ENCODE measurements at regions not wholly inside any gene's neighbourhood (a gene's known extent, or its start where the extent isn't known, plus 50 kb on each side); places are given as distances from the start of the nearest gene placed in this dataset.
"Not testable (repeated sequence)": the region's sequence is repeated elsewhere in the genome, so short reads cannot be mapped to it uniquely, and the experiment has no call there.

- DNase-seq: no peak
Observed at GRCh38 chr9:85142496-85142911, 473.0 kb downstream of the NTRK2 start.

GRCh38 chr9:85137696-85138095, 468.2 kb downstream of the NTRK2 start:
- no peak for DNase-seq

GRCh38 chr9:85136987-85137386, 467.5 kb downstream of the NTRK2 start:
- no peak for DNase-seq

DNA sequence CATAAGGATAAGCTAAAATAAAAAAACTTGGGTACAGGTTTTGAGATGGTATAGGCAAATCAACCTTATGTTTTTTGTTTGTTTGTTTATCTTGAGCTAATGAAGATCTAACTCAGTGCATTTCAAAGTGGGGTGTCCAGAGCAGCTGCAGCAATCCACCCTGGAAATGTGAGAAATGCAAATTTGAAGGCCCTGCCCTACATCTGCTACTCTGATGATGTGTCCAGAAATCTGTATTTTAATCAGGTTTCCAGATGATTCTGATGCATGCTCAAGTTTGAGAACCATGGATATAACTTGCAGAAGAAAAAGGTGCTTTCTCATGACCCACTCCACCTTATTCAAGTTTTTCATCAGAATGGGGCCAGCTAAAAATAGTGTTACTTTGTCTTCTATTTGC, 467.0 kb downstream of the NTRK2 start:
- no peak for DNase-seq

DNA sequence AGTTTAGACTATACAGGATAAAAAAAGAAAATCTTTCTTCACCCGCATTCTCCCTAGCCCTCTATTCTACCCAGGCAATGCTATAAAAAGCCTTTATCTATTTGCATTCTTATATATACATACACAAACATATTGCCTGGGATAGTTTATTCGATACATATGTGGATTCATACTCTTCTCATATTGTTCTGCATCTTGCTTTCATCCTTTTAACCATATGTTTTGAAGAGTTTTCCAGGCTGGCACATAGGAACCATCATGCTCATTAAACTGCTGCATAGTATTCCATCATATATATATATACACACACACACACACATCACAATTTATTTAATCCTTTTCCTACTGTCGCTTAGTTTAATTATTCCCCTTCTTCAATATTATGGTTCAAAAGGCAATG, 461.2 kb downstream of the NTRK2 start:
- DNase-seq: no peak

DNA sequence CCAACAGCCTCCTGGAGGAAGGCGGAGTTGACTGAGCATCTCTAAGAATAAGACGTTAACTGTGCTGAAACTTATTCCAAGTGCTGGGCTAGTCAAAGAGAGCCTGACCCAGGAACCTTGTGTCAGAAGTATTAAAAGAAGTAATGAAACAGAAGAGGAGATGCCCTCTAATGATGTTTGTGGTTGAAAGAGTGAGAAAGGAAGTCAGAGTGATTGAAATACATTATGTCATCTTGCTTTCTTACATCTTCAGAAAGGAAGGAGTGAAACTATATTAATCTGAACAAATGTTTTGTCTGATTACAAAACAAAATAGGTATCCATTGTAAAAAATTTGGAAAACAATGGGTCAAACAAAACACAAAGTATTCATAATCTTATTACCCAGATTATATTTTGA, 460.7 kb downstream of the NTRK2 start:
- no peak for DNase-seq

DNA sequence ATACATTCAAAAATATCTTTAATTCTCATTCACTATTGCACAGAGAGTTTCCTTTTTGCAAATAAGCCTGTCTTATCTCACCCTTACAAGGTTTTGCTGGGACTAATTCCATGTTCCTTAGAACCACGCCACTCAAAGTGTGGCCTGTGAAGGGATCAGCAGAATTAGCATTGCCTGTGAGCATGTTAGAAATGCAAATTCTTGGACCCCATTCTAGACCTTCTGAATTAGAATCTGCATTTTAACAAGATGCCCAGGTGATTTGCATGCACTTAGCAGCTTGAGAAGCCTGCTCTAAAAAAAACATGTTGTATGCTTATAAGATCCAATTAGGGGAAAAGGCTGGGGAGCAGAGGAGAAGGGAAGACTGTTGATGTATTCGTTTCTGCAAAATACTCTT, 460.0 kb downstream of the NTRK2 start:
- DNase-seq: no peak

GRCh38 chr9:85118990-85119755, 449.6 kb downstream of the NTRK2 start:
- DNase-seq: no peak

- DNase-seq: no peak
Observed at GRCh38 chr9:85117831-85118230, 448.3 kb downstream of the NTRK2 start.

- DNase-seq: no peak
Observed at GRCh38 chr9:85115473-85115872, 445.9 kb downstream of the NTRK2 start.

- DNase-seq: no peak
Observed at GRCh38 chr9:85114799-85115198, 445.3 kb downstream of the NTRK2 start.

- no peak for DNase-seq
Observed at GRCh38 chr9:85112933-85113418, 443.4 kb downstream of the NTRK2 start.

- DNase-seq: no peak
Observed at GRCh38 chr9:85112391-85112790, 442.9 kb downstream of the NTRK2 start.

GRCh38 chr9:85108746-85109145, 439.2 kb downstream of the NTRK2 start:
- DNase-seq: no peak

- no peak for DNase-seq
Observed at GRCh38 chr9:85108229-85108628, 438.7 kb downstream of the NTRK2 start.

DNA sequence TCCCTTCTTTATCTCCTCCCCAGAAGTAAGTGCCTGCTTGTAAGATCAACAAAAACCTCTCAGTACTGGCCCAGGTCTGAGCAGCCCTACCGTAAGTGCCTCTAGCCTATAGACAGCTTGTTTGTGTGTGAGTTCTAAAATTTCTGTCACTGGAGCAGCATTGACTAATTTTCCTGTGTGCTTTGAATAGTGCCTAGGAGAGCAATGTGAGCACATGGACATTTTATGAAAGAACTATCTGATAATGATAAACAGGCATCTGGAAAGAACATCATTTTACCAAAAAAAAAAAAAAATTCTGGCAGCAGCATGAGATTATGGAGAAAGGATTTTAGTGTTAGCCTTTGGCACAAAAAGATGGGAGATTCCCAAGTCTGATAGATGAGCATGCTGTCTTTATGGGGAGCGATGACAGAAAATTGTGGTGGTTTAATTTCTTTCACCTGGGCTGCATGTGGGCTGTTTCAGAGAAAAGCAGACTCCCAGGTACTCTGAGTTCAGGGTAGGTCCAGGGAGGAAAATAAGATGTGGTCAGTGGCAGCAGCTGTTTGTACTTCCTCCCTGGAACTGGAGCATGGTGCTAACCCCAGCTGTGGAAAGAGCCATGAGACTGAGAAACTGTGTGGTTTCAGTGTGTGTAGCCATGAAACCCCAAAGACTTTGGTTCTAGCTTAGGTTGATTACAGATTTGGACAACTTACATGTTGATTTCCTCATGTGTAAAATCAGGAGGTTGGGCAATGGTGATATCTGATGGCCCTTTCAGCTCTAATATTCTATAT, 419.9 kb downstream of the NTRK2 start:
- DNase-seq: no peak

DNA sequence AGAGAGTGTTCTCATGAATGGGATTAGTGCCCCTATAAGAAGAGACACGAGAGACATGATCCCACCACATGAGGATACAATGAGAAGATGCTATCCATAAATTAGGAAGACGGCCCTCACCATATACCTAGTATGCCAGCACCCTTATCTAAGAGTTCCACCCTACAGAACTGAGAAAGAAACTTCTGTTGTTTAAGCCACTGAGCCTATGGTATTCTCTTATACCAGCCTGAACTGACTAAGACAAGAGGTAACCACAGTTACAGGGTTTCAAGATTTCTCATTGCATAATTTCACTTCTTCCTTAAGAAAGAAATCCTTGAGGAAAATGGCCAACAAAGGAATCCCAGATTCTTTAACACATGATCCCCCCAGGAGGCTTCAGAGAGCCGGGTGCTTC, 412.4 kb downstream of the NTRK2 start:
- no peak for DNase-seq

GRCh38 chr9:85079349-85079748, 409.8 kb downstream of the NTRK2 start:
- DNase-seq: no peak

GRCh38 chr9:85077944-85078343, 408.4 kb downstream of the NTRK2 start:
- DNase-seq: no peak

GRCh38 chr9:85077146-85077545, 407.6 kb downstream of the NTRK2 start:
- not testable (repeated sequence) for DNase-seq

All from inflammatory macrophage treated with lipopolysaccharide for 1 hour (primary cell).